ENCODE measurements at regions not wholly inside any gene's neighbourhood (a gene's known extent, or its start where the extent isn't known, plus 50 kb on each side); places are given as distances from the start of the nearest gene placed in this dataset.

- Histone ChIP-seq H3K36me3 (ENCODE audit: control insufficient read depth, insufficient read depth, low read length) (no peaks in the 10 kb centered on the region), H3K9ac (ENCODE audit: low read length) (no peak overlapping the region), H3K4me1 (ENCODE audit: control insufficient read depth, insufficient read depth, low read length) (no peaks in the 10 kb centered on the region)
Observed at GRCh38 chr2:21543630-21544029, 419.9 kb downstream of the TDRD15 start.

GRCh38 chr2:21544392-21544791 lies 420.6 kb downstream of the TDRD15 start:
- no peaks in the 10 kb centered on the region for H3K4me1 ChIP-seq (ENCODE audit: control insufficient read depth, insufficient read depth, low read length)
- H3K9ac ChIP-seq (ENCODE audit: low read length), result no peak overlapping the region
- H3K4me3 ChIP-seq (ENCODE audit: low read length), result no peak overlapping the region
- no peak overlapping the region for H3K27ac ChIP-seq (ENCODE audit: low read depth, low read length)
- H3K36me3 ChIP-seq (ENCODE audit: control insufficient read depth, insufficient read depth, low read length), result no peaks in the 10 kb centered on the region
- no peaks in the 10 kb centered on the region for H3K27me3 ChIP-seq (ENCODE audit: control insufficient read depth, insufficient read depth, low read length)

More at GRCh38 chr2:21543630-21544029, 419.9 kb downstream of the TDRD15 start:
- no peak overlapping the region for H3K4me3 ChIP-seq (ENCODE audit: low read length)
- H3K27me3 ChIP-seq (ENCODE audit: control insufficient read depth, insufficient read depth, low read length), result no peaks in the 10 kb centered on the region
- H3K27ac ChIP-seq (ENCODE audit: low read depth, low read length), result no peak overlapping the region

GRCh38 chr2:21552981-21553380 lies 429.2 kb downstream of the TDRD15 start:
- Histone ChIP-seq H3K27me3 (ENCODE audit: control insufficient read depth, insufficient read depth, low read length) (no peaks in the 10 kb centered on the region), H3K36me3 (ENCODE audit: control insufficient read depth, insufficient read depth, low read length) (no peaks in the 10 kb centered on the region), H3K9ac (ENCODE audit: low read length) (no peak overlapping the region), H3K4me3 (ENCODE audit: low read length) (no peak overlapping the region), H3K27ac (ENCODE audit: low read depth, low read length) (no peak overlapping the region), H3K4me1 (ENCODE audit: control insufficient read depth, insufficient read depth, low read length) (no peaks in the 10 kb centered on the region)

- Histone ChIP-seq H3K4me1 (ENCODE audit: control insufficient read depth, insufficient read depth, low read length) (no peaks in the 10 kb centered on the region), H3K4me3 (ENCODE audit: low read length) (no peak overlapping the region), H3K27ac (ENCODE audit: low read depth, low read length) (no peak overlapping the region), H3K27me3 (ENCODE audit: control insufficient read depth, insufficient read depth, low read length) (no peaks in the 10 kb centered on the region), H3K9ac (ENCODE audit: low read length) (no peak overlapping the region), H3K36me3 (ENCODE audit: control insufficient read depth, insufficient read depth, low read length) (no peaks in the 10 kb centered on the region)
Observed at GRCh38 chr2:21559351-21559750, 435.6 kb downstream of the TDRD15 start.

GRCh38 chr2:21561965-21562364 lies 438.2 kb downstream of the TDRD15 start:
- no peaks in the 10 kb centered on the region for H3K4me1 ChIP-seq (ENCODE audit: control insufficient read depth, insufficient read depth, low read length)
- H3K27me3 ChIP-seq (ENCODE audit: control insufficient read depth, insufficient read depth, low read length), result no peaks in the 10 kb centered on the region
- H3K36me3 ChIP-seq (ENCODE audit: control insufficient read depth, insufficient read depth, low read length), result no peaks in the 10 kb centered on the region
- H3K9ac ChIP-seq (ENCODE audit: low read length), result no peak overlapping the region
- no peak overlapping the region for H3K4me3 ChIP-seq (ENCODE audit: low read length)
- H3K27ac ChIP-seq (ENCODE audit: low read depth, low read length), result no peak overlapping the region

- H3K9ac ChIP-seq (ENCODE audit: low read length), result no peak overlapping the region
- no peaks in the 10 kb centered on the region for H3K4me1 ChIP-seq (ENCODE audit: control insufficient read depth, insufficient read depth, low read length)
- no peaks in the 10 kb centered on the region for H3K36me3 ChIP-seq (ENCODE audit: control insufficient read depth, insufficient read depth, low read length)
- H3K27me3 ChIP-seq (ENCODE audit: control insufficient read depth, insufficient read depth, low read length), result no peaks in the 10 kb centered on the region
- H3K4me3 ChIP-seq (ENCODE audit: low read length), result no peak overlapping the region
- no peak overlapping the region for H3K27ac ChIP-seq (ENCODE audit: low read depth, low read length)
Observed at GRCh38 chr2:21567395-21567794, 443.6 kb downstream of the TDRD15 start.

- no peaks in the 10 kb centered on the region for H3K36me3 ChIP-seq (ENCODE audit: control insufficient read depth, insufficient read depth, low read length)
Observed at GRCh38 chr2:21571686-21572085, 447.9 kb downstream of the TDRD15 start.

GRCh38 chr2:21580391-21580790 lies 456.6 kb downstream of the TDRD15 start:
- H3K9ac ChIP-seq (ENCODE audit: low read length), result no peak overlapping the region
- no peaks in the 10 kb centered on the region for H3K27me3 ChIP-seq (ENCODE audit: control insufficient read depth, insufficient read depth, low read length)
- H3K27ac ChIP-seq (ENCODE audit: low read depth, low read length), result no peak overlapping the region
- no peak overlapping the region for H3K4me3 ChIP-seq (ENCODE audit: low read length)
- no peaks in the 10 kb centered on the region for H3K4me1 ChIP-seq (ENCODE audit: control insufficient read depth, insufficient read depth, low read length)
- H3K36me3 ChIP-seq (ENCODE audit: control insufficient read depth, insufficient read depth, low read length), result no peaks in the 10 kb centered on the region

More at GRCh38 chr2:21571686-21572085, 447.9 kb downstream of the TDRD15 start:
- no peak overlapping the region for H3K4me3 ChIP-seq (ENCODE audit: low read length)
- H3K27me3 ChIP-seq (ENCODE audit: control insufficient read depth, insufficient read depth, low read length), result no peaks in the 10 kb centered on the region
- H3K4me1 ChIP-seq (ENCODE audit: control insufficient read depth, insufficient read depth, low read length), result no peaks in the 10 kb centered on the region
- H3K9ac ChIP-seq (ENCODE audit: low read length), result no peak overlapping the region
- no peak overlapping the region for H3K27ac ChIP-seq (ENCODE audit: low read depth, low read length)

- Histone ChIP-seq H3K4me1 (ENCODE audit: control insufficient read depth, insufficient read depth, low read length) (no peaks in the 10 kb centered on the region), H3K9ac (ENCODE audit: low read length) (no peak overlapping the region), H3K27ac (ENCODE audit: low read depth, low read length) (no peak overlapping the region), H3K4me3 (ENCODE audit: low read length) (no peak overlapping the region), H3K27me3 (ENCODE audit: control insufficient read depth, insufficient read depth, low read length) (no peaks in the 10 kb centered on the region), H3K36me3 (ENCODE audit: control insufficient read depth, insufficient read depth, low read length) (no peaks in the 10 kb centered on the region)
Observed at GRCh38 chr2:21585881-21586280, 462.1 kb downstream of the TDRD15 start.

GRCh38 chr2:21590026-21590690 lies 466.4 kb downstream of the TDRD15 start:
- Histone ChIP-seq H3K27ac (ENCODE audit: low read depth, low read length) (no peak overlapping the region), H3K27me3 (ENCODE audit: control insufficient read depth, insufficient read depth, low read length) (no peaks in the 10 kb centered on the region), H3K36me3 (ENCODE audit: control insufficient read depth, insufficient read depth, low read length) (no peaks in the 10 kb centered on the region), H3K4me1 (ENCODE audit: control insufficient read depth, insufficient read depth, low read length) (no peaks in the 10 kb centered on the region), H3K4me3 (ENCODE audit: low read length) (no peak overlapping the region), H3K9ac (ENCODE audit: low read length) (no peak overlapping the region)

GRCh38 chr2:21591926-21592325 lies 468.2 kb downstream of the TDRD15 start:
- no peaks in the 10 kb centered on the region for H3K4me1 ChIP-seq (ENCODE audit: control insufficient read depth, insufficient read depth, low read length)
- H3K9ac ChIP-seq (ENCODE audit: low read length), result no peak overlapping the region
- H3K4me3 ChIP-seq (ENCODE audit: low read length), result no peak overlapping the region
- no peak overlapping the region for H3K27ac ChIP-seq (ENCODE audit: low read depth, low read length)
- H3K27me3 ChIP-seq (ENCODE audit: control insufficient read depth, insufficient read depth, low read length), result no peaks in the 10 kb centered on the region
- no peaks in the 10 kb centered on the region for H3K36me3 ChIP-seq (ENCODE audit: control insufficient read depth, insufficient read depth, low read length)

- H3K27ac ChIP-seq (ENCODE audit: low read depth, low read length), result no peak overlapping the region
- no peaks in the 10 kb centered on the region for H3K4me1 ChIP-seq (ENCODE audit: control insufficient read depth, insufficient read depth, low read length)
- no peak overlapping the region for H3K9ac ChIP-seq (ENCODE audit: low read length)
- no peaks in the 10 kb centered on the region for H3K27me3 ChIP-seq (ENCODE audit: control insufficient read depth, insufficient read depth, low read length)
- H3K4me3 ChIP-seq (ENCODE audit: low read length), result no peak overlapping the region
- H3K36me3 ChIP-seq (ENCODE audit: control insufficient read depth, insufficient read depth, low read length), result no peaks in the 10 kb centered on the region
Observed at GRCh38 chr2:21599417-21599816, 475.6 kb downstream of the TDRD15 start.

GRCh38 chr2:21602789-21603188 lies 479.0 kb downstream of the TDRD15 start:
- Histone ChIP-seq H3K27me3 (ENCODE audit: control insufficient read depth, insufficient read depth, low read length) (no peaks in the 10 kb centered on the region), H3K9ac (ENCODE audit: low read length) (no peak overlapping the region), H3K36me3 (ENCODE audit: control insufficient read depth, insufficient read depth, low read length) (no peaks in the 10 kb centered on the region), H3K4me1 (ENCODE audit: control insufficient read depth, insufficient read depth, low read length) (no peaks in the 10 kb centered on the region), H3K4me3 (ENCODE audit: low read length) (no peak overlapping the region), H3K27ac (ENCODE audit: low read depth, low read length) (no peak overlapping the region)

Data from rectal smooth muscle tissue (tissue), 1 donor.